ENCODE measurements at regions not wholly inside any gene's neighbourhood (a gene's known extent, or its start where the extent isn't known, plus 50 kb on each side); places are given as distances from the start of the nearest gene placed in this dataset.
"Not testable (repeated sequence)": the region's sequence is repeated elsewhere in the genome, so short reads cannot be mapped to it uniquely, and the experiment has no call there.

- no peak for DNase-seq (ENCODE audit: low read depth)
Observed at GRCh38 chr1:157217486-157217885, 79.3 kb upstream of the ETV3 start.

GRCh38 chr1:157213836-157214235 lies 75.6 kb upstream of the ETV3 start:
- no peak for DNase-seq (ENCODE audit: low read depth)

GRCh38 chr1:157209514-157209913 lies 71.3 kb upstream of the ETV3 start:
- no peak for DNase-seq (ENCODE audit: low read depth)

GRCh38 chr1:157205982-157206381 lies 67.8 kb upstream of the ETV3 start:
- DNase-seq (ENCODE audit: low read depth), result not testable (repeated sequence)

GRCh38 chr1:157203166-157203565 lies 65.0 kb upstream of the ETV3 start:
- no peak for DNase-seq (ENCODE audit: low read depth)

GRCh38 chr1:157202331-157202730 lies 64.1 kb upstream of the ETV3 start:
- DNase-seq (ENCODE audit: low read depth), result no peak

- no peak for DNase-seq (ENCODE audit: low read depth)
Observed at GRCh38 chr1:157201767-157202166, 63.6 kb upstream of the ETV3 start.

GRCh38 chr1:157200451-157200850 lies 62.3 kb upstream of the ETV3 start:
- no peak for DNase-seq (ENCODE audit: low read depth)

GRCh38 chr1:157199421-157199755 lies 61.2 kb upstream of the ETV3 start:
- no peak for DNase-seq (ENCODE audit: low read depth)

- no peak for DNase-seq (ENCODE audit: low read depth)
Observed at GRCh38 chr1:157198619-157199420, 60.6 kb upstream of the ETV3 start.

GRCh38 chr1:157197906-157198435 lies 59.8 kb upstream of the ETV3 start:
- no peak for DNase-seq (ENCODE audit: low read depth)

- DNase-seq (ENCODE audit: low read depth), result not testable (repeated sequence)
Observed at GRCh38 chr1:157196670-157197456, 58.7 kb upstream of the ETV3 start.

- DNase-seq (ENCODE audit: low read depth), result no peak
Observed at GRCh38 chr1:157196245-157196543, 58.0 kb upstream of the ETV3 start.

GRCh38 chr1:157195521-157196244 lies 57.5 kb upstream of the ETV3 start:
- no peak for DNase-seq (ENCODE audit: low read depth)

GRCh38 chr1:157194731-157195520 lies 56.7 kb upstream of the ETV3 start:
- no peak for DNase-seq (ENCODE audit: low read depth)

- peak; percentile 31 for DNase-seq (ENCODE audit: low read depth)
Observed at GRCh38 chr1:157193702-157194391, 55.7 kb upstream of the ETV3 start.

GRCh38 chr1:157193219-157193618 lies 55.0 kb upstream of the ETV3 start:
- no peak for DNase-seq (ENCODE audit: low read depth)

- DNase-seq (ENCODE audit: low read depth), result no peak
Observed at GRCh38 chr1:157189986-157190982, 52.1 kb upstream of the ETV3 start.

GRCh38 chr1:157189096-157189495 lies 50.9 kb upstream of the ETV3 start:
- no peak for DNase-seq (ENCODE audit: low read depth)
